SH-SY5Y (cell line): ENCODE measurements at regions not wholly inside any gene's neighbourhood (a gene's known extent, or its start where the extent isn't known, plus 50 kb on each side); places are given as distances from the start of the nearest gene placed in this dataset.

Experiments
- GATA2 ChIP-seq: IDR thresholded peaks from 2 replicates; pipeline ENCODE4 v1.6.1; 2011; ENCODE audit warnings: mild to moderate bottlenecking, low read depth, low read length
- GATA3 ChIP-seq: IDR thresholded peaks from 2 replicates; pipeline ENCODE4 v1.6.1; 2011; ENCODE audit warnings: low read depth, mild to moderate bottlenecking, low read length, moderate library complexity

- TF ChIP-seq GATA3, result no peak
- TF ChIP-seq GATA2, result no peak
These were observed 804.0 kb downstream of the C6orf118 start for GRCh38 chr6:164505425-164505824.
